ENCODE measurements at regions not wholly inside any gene's neighbourhood (a gene's known extent, or its start where the extent isn't known, plus 50 kb on each side); places are given as distances from the start of the nearest gene placed in this dataset.
A peak's percentile ranks its signal among the peaks of the same experiment; 100 is the strongest.

- no peak for DNase-seq
Observed at GRCh38 chr2:139241286-139241685, 461.1 kb upstream of the NXPH2 start.

DNA sequence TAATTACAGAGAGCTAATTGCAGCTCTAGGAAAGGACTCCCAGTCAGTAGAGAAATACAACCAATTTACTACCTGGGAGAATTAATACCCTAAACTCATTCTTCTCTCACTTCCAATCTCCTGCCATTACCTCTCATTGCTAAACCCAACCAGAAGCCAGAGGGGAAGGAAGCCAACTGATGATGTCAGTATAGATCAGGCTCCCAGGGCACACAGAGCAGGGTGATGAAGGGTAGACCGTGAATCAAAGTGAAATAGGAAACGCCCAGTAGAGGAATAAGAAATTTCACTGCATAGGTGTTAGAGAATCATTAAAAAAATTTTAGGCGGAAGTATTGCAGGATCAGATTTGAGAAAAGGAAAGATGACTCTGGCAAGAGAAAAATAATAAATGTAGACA is 456.8 kb upstream of the NXPH2 start:
- DNase-seq = no peak

GRCh38 chr2:139230881-139231280 is 450.7 kb upstream of the NXPH2 start:
- no peak for DNase-seq

GRCh38 chr2:139228276-139228675 is 448.1 kb upstream of the NXPH2 start:
- no peak for DNase-seq

DNA sequence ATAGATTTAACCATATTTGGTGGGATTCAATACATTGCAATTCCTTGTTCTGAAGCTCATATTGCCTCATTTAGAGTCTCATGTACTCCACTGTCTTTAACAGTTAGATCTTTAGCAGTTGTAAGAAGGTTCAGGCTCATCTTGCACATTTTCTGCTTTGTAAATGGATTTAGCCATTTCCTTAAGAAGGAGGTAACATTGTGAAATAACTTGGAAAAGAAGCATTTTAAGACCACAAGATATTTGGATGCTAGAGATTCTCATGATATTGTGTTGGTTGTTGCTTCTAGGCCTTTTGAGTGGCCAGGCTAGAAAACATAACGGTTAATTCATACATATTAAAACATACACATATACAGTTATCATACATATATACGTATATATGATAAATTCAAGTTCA is 445.8 kb upstream of the NXPH2 start:
- no peak for DNase-seq

GRCh38 chr2:139218181-139218580 is 438.0 kb upstream of the NXPH2 start:
- DNase-seq = no peak

- no peak for DNase-seq
Observed at GRCh38 chr2:139217641-139218040, 437.5 kb upstream of the NXPH2 start.

DNA sequence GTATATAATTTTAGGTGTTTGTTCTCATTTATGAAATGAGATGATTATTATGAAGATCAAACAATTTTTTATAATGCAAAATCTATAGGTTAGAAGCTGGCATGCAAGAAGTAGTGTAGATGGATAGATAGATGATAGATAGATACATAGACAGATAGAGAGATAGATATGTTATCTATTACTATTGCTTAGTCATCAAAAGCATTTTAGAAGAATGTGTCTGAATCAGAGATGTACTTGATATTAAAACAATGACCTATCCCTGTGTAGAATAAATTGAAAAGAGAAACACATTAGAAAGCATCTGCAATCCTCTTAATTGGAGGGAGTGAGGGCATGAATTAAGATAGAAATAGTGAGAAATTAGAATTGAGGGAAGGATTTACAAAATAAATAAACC is 436.2 kb upstream of the NXPH2 start:
- DNase-seq = no peak

- no peak for DNase-seq
Observed at GRCh38 chr2:139214801-139215200, 434.6 kb upstream of the NXPH2 start.

GRCh38 chr2:139209586-139209985 is 429.4 kb upstream of the NXPH2 start:
- DNase-seq = no peak

DNA sequence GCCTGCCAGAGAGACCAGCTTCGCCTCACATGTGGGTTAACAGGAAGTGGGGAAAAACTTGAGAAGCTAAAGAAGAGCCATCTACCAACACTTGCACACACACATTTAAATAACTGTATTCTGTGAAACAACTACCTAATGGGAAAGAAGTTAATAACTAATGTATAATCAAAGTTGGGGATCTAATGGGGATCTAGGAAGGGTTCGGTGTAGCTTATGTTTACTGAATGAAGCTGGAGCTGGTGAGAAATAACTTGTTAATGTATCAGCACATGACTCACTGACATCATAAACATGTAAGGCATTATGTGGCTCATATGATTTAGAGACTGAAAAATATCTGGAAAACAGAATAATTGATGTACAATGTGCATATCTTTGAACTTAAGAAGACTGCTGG is 421.3 kb upstream of the NXPH2 start:
- DNase-seq = no peak

- no peak for DNase-seq
Observed at GRCh38 chr2:139196754-139197153, 416.6 kb upstream of the NXPH2 start.

- no peak for DNase-seq
Observed at GRCh38 chr2:139194546-139194945, 414.4 kb upstream of the NXPH2 start.

DNA sequence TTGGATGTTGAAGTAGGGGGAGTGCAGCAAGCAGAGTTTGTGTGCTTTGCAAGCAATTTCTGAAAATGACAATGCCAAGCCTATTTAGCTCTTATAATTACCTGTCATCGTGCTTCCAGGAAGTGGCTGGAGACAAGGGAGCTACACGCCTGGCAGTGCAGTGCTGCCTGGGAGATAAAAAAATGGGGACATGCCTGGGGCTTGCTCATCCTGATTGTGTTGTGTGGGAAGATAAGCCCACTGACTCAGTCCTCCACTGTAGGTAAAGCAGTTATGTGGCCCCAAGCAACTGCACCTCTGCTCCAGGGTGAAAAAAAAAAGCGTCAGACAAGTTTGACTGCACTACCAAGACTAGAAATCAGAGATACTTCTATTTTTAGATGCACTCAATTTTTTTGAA is 396.9 kb upstream of the NXPH2 start:
- peak; percentile 33 for DNase-seq

- DNase-seq = peak; percentile 91
Observed at GRCh38 chr2:139175510-139175909, 395.3 kb upstream of the NXPH2 start.

DNA sequence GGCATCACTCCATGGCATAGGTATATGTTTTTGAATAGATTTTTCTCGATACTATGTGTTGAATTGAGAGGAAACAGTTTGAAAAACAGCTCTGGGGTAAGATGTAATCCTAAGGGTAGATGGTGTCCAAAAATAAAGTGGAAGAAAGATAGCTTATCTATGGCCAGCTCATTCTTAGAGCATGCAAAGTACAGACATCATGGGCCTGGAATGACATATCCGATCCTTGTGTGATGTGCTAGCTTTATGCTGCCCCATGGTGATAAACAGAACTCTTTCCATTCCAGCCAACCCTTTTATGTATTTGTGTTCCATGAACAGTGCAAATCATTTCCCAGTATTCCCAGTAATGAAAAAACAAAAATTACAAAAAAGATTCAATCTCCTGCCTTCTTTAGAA is 390.2 kb upstream of the NXPH2 start:
- no peak for DNase-seq

GRCh38 chr2:139165601-139166000 is 385.4 kb upstream of the NXPH2 start:
- no peak for DNase-seq

DNA sequence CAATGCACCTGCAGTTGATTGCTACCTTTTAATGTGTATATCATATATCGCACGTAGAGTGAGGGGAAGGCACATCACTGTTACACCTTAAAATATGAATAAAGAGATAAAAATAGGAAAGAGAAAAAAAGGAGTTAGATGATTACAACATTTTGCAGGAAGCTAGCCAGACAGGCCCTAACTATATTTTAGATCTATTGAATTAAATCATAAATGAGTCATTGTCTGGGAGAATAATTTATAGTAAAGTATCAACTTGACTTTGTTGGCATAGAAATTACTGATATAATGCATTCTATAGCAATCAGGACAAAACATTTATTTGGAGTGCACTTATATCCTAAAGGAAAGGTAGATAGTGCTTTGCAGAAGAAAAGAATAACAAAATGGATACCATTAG is 384.9 kb upstream of the NXPH2 start:
- DNase-seq = no peak

- DNase-seq = no peak
Observed at GRCh38 chr2:139162957-139163356, 382.8 kb upstream of the NXPH2 start.

DNA sequence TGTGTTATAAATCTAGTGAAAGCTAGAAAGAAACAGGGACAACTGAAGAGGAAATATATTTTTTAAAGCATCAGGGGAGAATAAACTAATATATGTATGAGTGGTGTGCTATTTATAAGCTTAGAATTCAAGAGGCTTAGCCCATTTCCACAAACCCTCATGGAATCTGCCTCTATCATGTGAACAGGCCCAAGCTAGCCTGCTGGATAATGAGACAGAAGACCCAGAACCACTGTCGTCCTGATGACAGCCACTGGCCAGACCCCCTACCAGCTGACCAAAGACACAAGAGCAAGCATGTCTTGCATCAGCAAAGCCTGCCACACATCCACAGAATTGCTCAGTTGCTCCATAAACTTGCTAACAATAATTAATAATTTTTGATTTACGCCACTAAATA is 382.3 kb upstream of the NXPH2 start:
- no peak for DNase-seq

GRCh38 chr2:139160836-139161235 is 380.6 kb upstream of the NXPH2 start:
- no peak for DNase-seq

GRCh38 chr2:139159177-139159576 is 379.0 kb upstream of the NXPH2 start:
- no peak for DNase-seq

DNA sequence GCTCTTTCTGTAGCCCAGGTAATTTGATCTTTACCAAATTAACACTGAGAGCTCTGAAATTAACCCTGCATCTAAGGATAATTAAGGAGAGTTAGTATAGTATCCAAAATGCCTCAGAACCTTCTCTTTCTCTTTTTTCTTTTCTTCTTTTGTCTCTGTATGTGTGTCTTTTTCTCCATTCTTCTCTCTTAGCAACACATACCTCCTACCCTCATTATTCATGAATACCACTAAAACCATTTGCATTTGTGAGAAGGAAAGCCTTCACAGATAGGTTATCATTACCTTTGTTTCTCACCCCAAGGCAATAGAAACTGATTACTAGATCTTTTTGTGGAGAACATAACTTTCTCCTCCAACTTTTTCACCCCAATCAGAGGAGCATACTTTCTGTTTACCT is 376.5 kb upstream of the NXPH2 start:
- no peak for DNase-seq

DNA sequence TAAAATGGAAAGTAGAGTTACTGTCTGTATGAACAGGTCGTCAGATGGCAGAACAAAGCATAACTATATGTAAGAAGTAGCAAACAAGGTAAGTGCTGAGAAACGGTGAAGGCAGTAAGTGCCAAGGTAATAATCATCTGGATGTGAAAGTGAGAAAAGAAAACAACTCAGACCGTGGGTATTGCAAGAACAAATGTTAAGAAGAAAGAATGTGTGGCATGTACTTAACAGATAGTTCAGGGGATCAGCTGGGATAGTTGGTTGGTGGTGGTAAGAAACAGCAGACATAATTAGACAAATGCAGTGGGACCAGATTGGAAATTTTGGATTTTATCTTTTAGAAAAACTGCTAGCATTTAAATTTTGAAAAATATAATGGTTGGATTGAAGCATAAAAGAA is 375.8 kb upstream of the NXPH2 start:
- no peak for DNase-seq

DNA sequence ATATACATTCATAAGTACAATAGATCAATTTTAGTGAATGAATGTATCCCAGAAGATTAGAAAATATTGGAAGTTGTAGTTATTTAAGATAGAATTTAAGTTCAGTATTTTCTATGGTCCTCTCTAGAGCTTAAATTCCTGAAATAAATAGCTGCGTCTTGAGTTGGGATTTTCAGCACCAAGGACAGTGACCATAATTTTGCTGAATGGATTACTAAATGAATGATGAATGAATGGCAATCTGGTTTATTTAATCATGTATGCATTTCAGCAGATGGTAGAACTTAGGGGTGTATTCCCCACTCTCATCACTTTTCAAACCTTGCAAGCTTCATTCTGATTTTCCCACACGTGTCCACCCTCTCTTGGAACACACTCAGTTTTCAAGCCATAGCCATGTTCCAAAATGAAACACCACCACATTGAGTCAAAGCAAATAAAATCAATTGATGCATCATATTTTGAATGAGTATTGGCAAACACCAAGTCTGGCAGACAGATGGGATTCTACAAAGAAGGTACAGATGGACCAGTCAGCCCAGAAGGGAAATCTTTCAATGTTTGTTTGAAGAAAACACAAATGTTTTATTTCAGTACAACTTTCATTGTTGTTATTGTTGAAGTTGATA is 362.2 kb upstream of the NXPH2 start:
- DNase-seq = no peak

- no peak for DNase-seq
Observed at GRCh38 chr2:139124271-139124670, 344.1 kb upstream of the NXPH2 start.

Data from NCI-H748 treated with DMSO at 0.1 percent for 48 hours (cell line).